ENCODE measurements at regions not wholly inside any gene's neighbourhood (a gene's known extent, or its start where the extent isn't known, plus 50 kb on each side); places are given as distances from the start of the nearest gene placed in this dataset.
"Not testable (repeated sequence)": the region's sequence is repeated elsewhere in the genome, so short reads cannot be mapped to it uniquely, and the experiment has no call there.

- H3K9me3 ChIP-seq = no peaks in the 10 kb centered on the region
- H3K27me3 ChIP-seq = no peaks in the 10 kb centered on the region
- H3K4me1 ChIP-seq = no peaks in the 10 kb centered on the region
- no peaks in the 10 kb centered on the region for H3K36me3 ChIP-seq
- H3K4me3 ChIP-seq = no peak overlapping the region
- TF ChIP-seq EP300 (IDR thresholded peaks at IDR 0.05) (no peak), CTCF (IDR thresholded peaks at IDR 0.05) (no peak)
- DNase-seq (ENCODE audit: low spot score in 2 of 2) = no peak
- H3K27ac ChIP-seq = no peak overlapping the region
These were observed 356.9 kb upstream of the PRKCQ start for GRCh38 chr10:6936931-6937330.

- DNase-seq (ENCODE audit: low spot score in 2 of 2) = no peak
- Histone ChIP-seq H3K27me3 (no peaks in the 10 kb centered on the region), H3K36me3 (no peaks in the 10 kb centered on the region), H3K9me3 (no peaks in the 10 kb centered on the region), H3K27ac (no peak overlapping the region), H3K4me1 (peaks cover 0 to 8% (median 1%) of the 10 kb centered on the region in 4 donors), H3K4me3 (no peak overlapping the region)
- 62 to 64% methylated on average over 9 of the region's 9 CpGs for WGBS, 2 donors
- TF ChIP-seq CTCF (IDR thresholded peaks at IDR 0.05) = no peak
These were observed 349.2 kb upstream of the PRKCQ start for GRCh38 chr10:6929148-6929830.

GRCh38 chr10:6928586-6928985 lies 348.5 kb upstream of the PRKCQ start:
- Histone ChIP-seq H3K4me3 (no peak overlapping the region), H3K27ac (no peak overlapping the region), H3K9me3 (no peaks in the 10 kb centered on the region), H3K4me1 (peaks cover 0 to 8% (median 3%) of the 10 kb centered on the region in 4 donors), H3K27me3 (no peaks in the 10 kb centered on the region), H3K36me3 (no peaks in the 10 kb centered on the region)
- TF ChIP-seq EP300 (IDR thresholded peaks at IDR 0.05) (no peak), POLR2A (IDR thresholded peaks at IDR 0.05) (no peak)
- 71 to 75% methylated on average over 5 of the region's 5 CpGs for WGBS, 2 donors
- DNase-seq (ENCODE audit: low spot score in 2 of 2) = no peak

- Histone ChIP-seq H3K4me1 (peaks cover 0 to 9% (median 4%) of the 10 kb centered on the region in 4 donors), H3K27ac (peak overlapping the region in 1 of 4 donors; percentile 33), H3K9me3 (no peaks in the 10 kb centered on the region), H3K27me3 (no peaks in the 10 kb centered on the region), H3K4me3 (no peak overlapping the region), H3K36me3 (no peaks in the 10 kb centered on the region)
- DNase-seq (ENCODE audit: low spot score in 2 of 2) = no peak
- WGBS, 2 donors = 83 to 87% methylated on average over 2 of the region's 2 CpGs
- no peak for TF ChIP-seq POLR2A (IDR thresholded peaks at IDR 0.05)
- TF ChIP-seq EP300 (IDR thresholded peaks at IDR 0.05) = no peak
- no peak for TF ChIP-seq CTCF (IDR thresholded peaks at IDR 0.05)
These were observed 346.9 kb upstream of the PRKCQ start for GRCh38 chr10:6926971-6927370.

- Histone ChIP-seq H3K27me3 (no peaks in the 10 kb centered on the region), H3K27ac (no peak overlapping the region), H3K9me3 (no peaks in the 10 kb centered on the region), H3K4me1 (peaks cover 0 to 14% (median 5%) of the 10 kb centered on the region in 4 donors), H3K36me3 (no peaks in the 10 kb centered on the region), H3K4me3 (no peak overlapping the region)
- WGBS, 2 donors = 87 to 89% methylated on average over 2 of the region's 2 CpGs
- DNase-seq (ENCODE audit: low spot score in 2 of 2) = no peak
- TF ChIP-seq POLR2A (IDR thresholded peaks at IDR 0.05) (no peak), EP300 (IDR thresholded peaks at IDR 0.05) (no peak), CTCF (IDR thresholded peaks at IDR 0.05) (no peak)
These were observed 345.1 kb upstream of the PRKCQ start for GRCh38 chr10:6925146-6925545.

- Histone ChIP-seq H3K9me3 (no peaks in the 10 kb centered on the region), H3K36me3 (no peaks in the 10 kb centered on the region), H3K27me3 (no peaks in the 10 kb centered on the region), H3K27ac (peak overlapping the region in 1 of 4 donors; percentile 41), H3K4me1 (peaks cover 0 to 19% (median 7%) of the 10 kb centered on the region in 4 donors), H3K4me3 (no peak overlapping the region)
- no peak for TF ChIP-seq POLR2A (IDR thresholded peaks at IDR 0.05)
- 29 to 40% methylated on average over 4 of the region's 4 CpGs for WGBS, 2 donors
- DNase-seq (ENCODE audit: low spot score in 2 of 2) = no peak
These were observed 344.1 kb upstream of the PRKCQ start for GRCh38 chr10:6924166-6924565.

GRCh38 chr10:6921026-6921425 lies 340.9 kb upstream of the PRKCQ start:
- not testable (repeated sequence) for H3K4me3 ChIP-seq; H3K9me3 ChIP-seq; H3K27me3 ChIP-seq; H3K27ac ChIP-seq; H3K36me3 ChIP-seq; DNase-seq (ENCODE audit: low spot score in 2 of 2)
- WGBS, 2 donors = 84 to 88% methylated on average over 16 of the region's 16 CpGs
- H3K4me1 ChIP-seq = peaks cover 0 to 24% (median 3%) of the 10 kb centered on the region in 4 donors
